ENCODE measurements at regions not wholly inside any gene's neighbourhood (a gene's known extent, or its start where the extent isn't known, plus 50 kb on each side); places are given as distances from the start of the nearest gene placed in this dataset.
"Not testable (repeated sequence)": the region's sequence is repeated elsewhere in the genome, so short reads cannot be mapped to it uniquely, and the experiment has no call there.

DNA sequence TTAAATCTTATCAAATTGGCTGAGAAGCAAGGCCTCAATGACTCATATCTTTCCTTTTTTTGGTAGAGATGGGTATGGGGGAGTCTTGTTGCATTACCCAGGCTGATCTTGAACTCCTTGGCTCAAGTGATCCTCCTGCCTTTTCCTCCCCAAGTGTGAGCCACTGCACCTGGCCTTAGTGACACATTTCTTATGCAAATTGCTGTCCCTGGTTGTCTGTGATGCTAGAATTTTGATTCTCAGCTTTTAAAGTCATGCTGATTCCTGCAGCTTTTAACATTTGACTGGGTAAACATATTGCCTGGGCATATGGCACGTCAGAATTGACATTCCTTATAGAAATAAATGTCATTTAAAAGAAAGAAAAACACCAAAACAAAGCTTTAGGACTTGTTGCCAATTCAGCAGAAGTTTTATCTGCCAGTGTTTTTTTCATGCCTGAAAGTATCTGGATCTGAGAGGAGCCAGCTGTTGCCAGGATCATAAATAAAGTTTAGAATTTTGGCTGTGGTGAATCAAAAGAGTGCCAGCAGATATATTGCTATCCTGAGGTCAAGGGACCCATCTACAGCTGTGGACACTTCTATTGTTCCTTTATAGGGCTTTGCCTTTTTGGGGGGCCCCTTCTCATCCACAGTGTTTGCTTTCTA, 446.7 kb upstream of the AMELY start:
- Histone ChIP-seq H3K4me1 (ENCODE audit: control insufficient read depth in 3 of 3, insufficient read depth in 2 of 3, low read depth in 1 of 3, low read length in 2 of 3) (no peaks in the 10 kb centered on the region), H3K27ac (ENCODE audit: low read depth in 1 of 3, low read length in 2 of 3) (no peak overlapping the region), H3K36me3 (ENCODE audit: control insufficient read depth in 3 of 3, insufficient read depth in 2 of 3, low read depth in 1 of 3, low read length in 3 of 3) (peaks cover 0 to 3% (median 3%) of the 10 kb centered on the region in 3 donors), H3K9me3 (ENCODE audit: control insufficient read depth in 2 of 2, insufficient read depth in 1 of 2, low read depth in 1 of 2, low read length in 1 of 2) (no peaks in the 10 kb centered on the region), H3K27me3 (ENCODE audit: control insufficient read depth in 3 of 3, insufficient read depth in 3 of 3, low read length in 3 of 3) (no peaks in the 10 kb centered on the region), H3K4me3 (ENCODE audit: low read depth in 1 of 3, low read length in 3 of 3) (no peak overlapping the region)
- FAIRE-seq = no peak
- DNase-seq = no peak
- 19 to 55% methylated on average over 1 of the region's 1 CpG; no CpG with 5 or more reads in 1 of the 3 donors for WGBS, 3 donors

DNA sequence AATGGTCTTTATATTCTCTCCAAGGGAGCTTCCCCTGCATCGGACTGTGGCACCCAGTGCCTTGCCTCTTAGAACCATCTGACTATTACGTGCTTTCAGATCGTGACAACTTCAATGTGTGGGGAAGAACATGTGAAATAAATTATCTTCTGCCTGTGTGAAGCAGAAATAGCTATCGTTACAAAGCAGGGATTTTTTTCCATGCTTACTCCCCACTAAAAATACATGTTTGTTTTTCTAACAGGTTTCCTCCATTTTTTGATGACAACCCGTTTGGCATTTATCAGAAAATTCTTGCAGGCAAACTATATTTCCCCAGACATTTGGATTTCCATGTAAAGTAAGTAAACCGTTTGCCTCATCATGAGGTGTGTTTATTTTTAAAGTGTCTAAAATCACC, 444.3 kb upstream of the AMELY start:
- H3K9me3 ChIP-seq (ENCODE audit: control insufficient read depth in 2 of 2, insufficient read depth in 1 of 2, low read depth in 1 of 2, low read length in 1 of 2); H3K36me3 ChIP-seq (ENCODE audit: control insufficient read depth in 3 of 3, insufficient read depth in 2 of 3, low read depth in 1 of 3, low read length in 3 of 3); FAIRE-seq; H3K4me1 ChIP-seq (ENCODE audit: control insufficient read depth in 3 of 3, insufficient read depth in 2 of 3, low read depth in 1 of 3, low read length in 2 of 3); DNase-seq; H3K27me3 ChIP-seq (ENCODE audit: control insufficient read depth in 3 of 3, insufficient read depth in 3 of 3, low read length in 3 of 3); H3K27ac ChIP-seq (ENCODE audit: low read depth in 1 of 3, low read length in 2 of 3); H3K4me3 ChIP-seq (ENCODE audit: low read depth in 1 of 3, low read length in 3 of 3): not testable (repeated sequence)
- 89 to 95% methylated on average over 6 of the region's 6 CpGs; no CpG with 5 or more reads in 1 of the 3 donors for WGBS, 3 donors

DNA sequence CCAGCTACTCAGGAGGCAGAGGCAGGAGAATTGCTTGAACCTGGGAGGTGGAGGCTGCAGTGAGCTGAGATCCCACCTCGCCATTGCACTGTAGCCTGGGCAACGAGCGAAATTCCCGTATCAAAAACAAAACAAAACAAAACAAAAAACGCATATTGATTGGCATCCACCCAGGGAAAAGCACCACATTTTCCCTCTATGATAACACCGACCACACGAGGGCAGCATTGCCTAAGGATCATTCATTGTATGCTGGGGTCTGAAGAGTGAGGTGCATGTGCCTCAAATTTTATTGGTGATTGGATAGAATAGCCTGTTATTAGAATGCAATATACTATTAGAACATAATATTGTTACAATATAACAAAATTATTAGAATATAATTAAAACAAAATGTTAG, 433.1 kb upstream of the AMELY start:
- 2 to 7% methylated on average over 7 of the region's 7 CpGs; no CpG with 5 or more reads in 1 of the 3 donors for WGBS, 3 donors
- no peaks in the 10 kb centered on the region for H3K36me3 ChIP-seq (ENCODE audit: control insufficient read depth in 3 of 3, insufficient read depth in 2 of 3, low read depth in 1 of 3, low read length in 3 of 3)
- FAIRE-seq (peak; percentile 49), DNase-seq (peak; percentile 36 to 38)
- H3K4me1 ChIP-seq (ENCODE audit: control insufficient read depth in 3 of 3, insufficient read depth in 2 of 3, low read depth in 1 of 3, low read length in 2 of 3) = no peaks in the 10 kb centered on the region
- H3K27me3 ChIP-seq (ENCODE audit: control insufficient read depth in 3 of 3, insufficient read depth in 3 of 3, low read length in 3 of 3) = no peaks in the 10 kb centered on the region
- no peak overlapping the region for H3K4me3 ChIP-seq (ENCODE audit: low read depth in 1 of 3, low read length in 3 of 3)
- H3K9me3 ChIP-seq (ENCODE audit: control insufficient read depth in 2 of 2, insufficient read depth in 1 of 2, low read depth in 1 of 2, low read length in 1 of 2) = no peaks in the 10 kb centered on the region
- no peak overlapping the region for H3K27ac ChIP-seq (ENCODE audit: low read depth in 1 of 3, low read length in 2 of 3)

DNA sequence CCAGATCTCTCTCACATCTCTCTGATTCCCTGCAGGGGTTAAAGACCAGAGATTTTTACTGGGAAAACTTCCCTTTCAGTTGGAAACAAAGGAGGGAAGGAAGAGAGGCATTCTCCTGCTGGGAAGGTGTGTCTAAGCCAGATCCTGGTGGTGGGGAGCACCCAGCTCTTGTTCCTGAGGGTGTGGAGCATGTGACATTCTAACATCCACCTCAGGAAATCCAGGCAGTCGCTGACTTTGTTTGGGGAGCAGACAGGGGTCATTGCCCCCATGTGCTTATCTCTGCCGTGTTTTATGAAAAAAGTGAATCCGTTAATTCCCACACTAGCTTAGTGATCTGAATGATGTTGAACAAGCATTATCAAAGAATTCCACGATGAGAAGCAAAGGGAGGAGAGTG, 431.7 kb upstream of the AMELY start:
- DNase-seq = no peak
- Histone ChIP-seq H3K9me3 (ENCODE audit: control insufficient read depth in 2 of 2, insufficient read depth in 1 of 2, low read depth in 1 of 2, low read length in 1 of 2) (no peaks in the 10 kb centered on the region), H3K36me3 (ENCODE audit: control insufficient read depth in 3 of 3, insufficient read depth in 2 of 3, low read depth in 1 of 3, low read length in 3 of 3) (no peaks in the 10 kb centered on the region), H3K4me3 (ENCODE audit: low read depth in 1 of 3, low read length in 3 of 3) (no peak overlapping the region), H3K27me3 (ENCODE audit: control insufficient read depth in 3 of 3, insufficient read depth in 3 of 3, low read length in 3 of 3) (no peaks in the 10 kb centered on the region), H3K4me1 (ENCODE audit: control insufficient read depth in 3 of 3, insufficient read depth in 2 of 3, low read depth in 1 of 3, low read length in 2 of 3) (no peaks in the 10 kb centered on the region), H3K27ac (ENCODE audit: low read depth in 1 of 3, low read length in 2 of 3) (no peak overlapping the region)
- whole genome bisulfite sequencing, 3 donors = 55 to 69% methylated on average over 4 of the region's 4 CpGs; no CpG with 5 or more reads in 1 of the 3 donors
- FAIRE-seq = no peak

DNA sequence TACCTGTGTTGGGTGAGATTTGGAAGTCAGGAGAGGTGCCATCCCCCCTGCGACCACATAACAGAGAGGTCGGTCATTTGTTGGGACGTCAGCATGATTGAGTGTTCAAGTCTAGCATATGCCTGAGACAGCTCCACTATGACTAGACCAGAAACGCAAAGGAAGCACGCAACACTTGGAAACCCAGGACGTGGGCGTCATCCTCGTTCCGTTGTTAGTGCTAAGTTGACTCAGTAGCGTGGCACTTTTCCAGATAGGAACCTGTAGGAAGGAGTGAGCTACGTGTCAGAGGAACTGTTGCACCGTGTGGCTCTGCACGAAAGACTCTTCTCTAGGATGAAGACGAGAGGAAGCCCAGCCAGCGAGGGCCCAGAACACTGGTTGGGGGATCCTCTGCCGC, 431.2 kb upstream of the AMELY start:
- not testable (repeated sequence) for DNase-seq; H3K4me1 ChIP-seq (ENCODE audit: control insufficient read depth in 3 of 3, insufficient read depth in 2 of 3, low read depth in 1 of 3, low read length in 2 of 3); H3K9me3 ChIP-seq (ENCODE audit: control insufficient read depth in 2 of 2, insufficient read depth in 1 of 2, low read depth in 1 of 2, low read length in 1 of 2); FAIRE-seq; H3K27me3 ChIP-seq (ENCODE audit: control insufficient read depth in 3 of 3, insufficient read depth in 3 of 3, low read length in 3 of 3); H3K4me3 ChIP-seq (ENCODE audit: low read depth in 1 of 3, low read length in 3 of 3); H3K36me3 ChIP-seq (ENCODE audit: control insufficient read depth in 3 of 3, insufficient read depth in 2 of 3, low read depth in 1 of 3, low read length in 3 of 3); H3K27ac ChIP-seq (ENCODE audit: low read depth in 1 of 3, low read length in 2 of 3)
- WGBS, 3 donors = 74 to 83% methylated on average over 12 to 16 of the region's 16 CpGs; no CpG with 5 or more reads in 1 of the 3 donors

DNA sequence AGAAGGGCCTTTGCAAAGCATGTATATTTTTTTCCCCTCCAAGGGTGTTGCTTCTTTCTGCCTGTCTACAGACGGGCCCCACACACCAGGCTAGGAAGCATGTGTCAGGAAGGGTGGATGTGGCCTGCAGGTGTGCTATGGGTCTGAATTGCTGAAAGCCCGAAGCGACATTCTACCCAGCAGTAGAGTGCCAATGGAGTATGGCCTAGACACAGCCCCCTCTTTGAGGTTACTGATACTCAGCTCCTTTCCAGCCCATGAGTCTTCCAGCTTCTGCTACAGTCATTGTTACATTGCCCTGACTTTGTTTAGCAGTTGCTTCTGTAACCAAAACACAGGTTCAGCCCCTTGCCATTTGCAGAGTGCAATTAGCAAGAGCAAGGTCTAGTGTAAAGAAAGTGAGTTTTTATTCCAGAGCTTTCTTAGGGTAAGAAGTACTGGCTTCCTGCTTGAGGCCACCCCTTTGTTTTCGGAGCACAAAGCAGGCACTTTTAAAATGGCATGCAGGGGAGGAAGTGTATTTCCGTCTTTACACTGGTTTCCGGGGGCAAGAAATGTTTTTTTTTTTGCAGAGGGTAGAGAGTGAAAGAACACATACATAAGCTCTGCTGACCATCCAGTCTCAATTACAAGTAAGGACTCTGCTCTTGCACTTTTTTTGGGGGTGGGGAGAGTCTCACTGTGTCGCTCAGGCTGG, 428.0 kb upstream of the AMELY start:
- no peak for FAIRE-seq

DNA sequence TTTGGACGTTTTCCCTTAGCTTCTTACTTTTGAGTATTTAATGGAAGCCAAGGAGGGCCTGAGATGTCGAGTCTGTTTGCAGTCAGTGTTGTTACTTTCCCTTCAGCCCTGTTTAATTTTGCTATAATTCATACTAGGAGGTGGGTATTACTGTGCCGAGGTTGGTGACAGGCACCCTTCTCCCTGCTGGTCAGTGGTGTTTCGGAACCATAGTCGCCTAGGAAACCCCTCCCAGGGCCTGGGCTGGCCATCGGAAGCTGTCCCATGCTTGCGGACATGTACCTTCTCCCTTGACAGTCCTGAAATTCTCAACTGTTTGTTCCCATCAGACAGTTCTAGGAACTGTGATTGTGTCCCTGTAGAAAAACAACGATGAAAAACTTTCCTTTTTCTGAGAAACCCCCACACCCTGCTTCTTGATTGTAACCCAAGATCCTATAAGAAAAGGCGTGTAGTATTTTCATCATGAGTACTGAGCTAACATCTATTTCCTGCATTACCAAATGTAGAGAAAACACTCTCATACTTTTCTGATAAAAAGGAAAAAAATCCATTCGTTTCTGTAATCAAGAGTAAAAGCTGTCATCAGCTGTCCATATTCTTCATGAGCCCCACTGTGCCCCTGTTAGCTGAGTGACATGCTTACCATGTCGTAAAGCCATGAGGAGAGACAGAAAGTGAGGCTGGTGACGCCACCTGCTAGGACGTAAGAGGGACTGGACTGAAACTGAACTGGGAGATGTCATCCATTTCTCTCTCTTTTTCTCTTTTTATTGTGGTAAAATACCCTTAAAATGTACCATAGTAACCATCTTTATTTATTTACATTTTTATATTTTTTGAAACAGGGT, 424.7 kb upstream of the AMELY start:
- FAIRE-seq (no peak), DNase-seq (no peak)
- no peaks in the 10 kb centered on the region for H3K4me1 ChIP-seq (ENCODE audit: control insufficient read depth in 3 of 3, insufficient read depth in 2 of 3, low read depth in 1 of 3, low read length in 2 of 3)
- no peak overlapping the region for H3K27ac ChIP-seq (ENCODE audit: low read depth in 1 of 3, low read length in 2 of 3)
- WGBS, 3 donors = 90 to 93% methylated on average over 13 of the region's 13 CpGs; no CpG with 5 or more reads in 1 of the 3 donors
- H3K27me3 ChIP-seq (ENCODE audit: control insufficient read depth in 3 of 3, insufficient read depth in 3 of 3, low read length in 3 of 3) = no peaks in the 10 kb centered on the region
- H3K9me3 ChIP-seq (ENCODE audit: control insufficient read depth in 2 of 2, insufficient read depth in 1 of 2, low read depth in 1 of 2, low read length in 1 of 2) = no peaks in the 10 kb centered on the region
- H3K36me3 ChIP-seq (ENCODE audit: control insufficient read depth in 3 of 3, insufficient read depth in 2 of 3, low read depth in 1 of 3, low read length in 3 of 3) = no peaks in the 10 kb centered on the region
- no peak overlapping the region for H3K4me3 ChIP-seq (ENCODE audit: low read depth in 1 of 3, low read length in 3 of 3)

More for the DNA sequence above, 428.0 kb upstream of the AMELY start:
- Histone ChIP-seq H3K4me1 (ENCODE audit: control insufficient read depth in 3 of 3, insufficient read depth in 2 of 3, low read depth in 1 of 3, low read length in 2 of 3) (no peaks in the 10 kb centered on the region), H3K27me3 (ENCODE audit: control insufficient read depth in 3 of 3, insufficient read depth in 3 of 3, low read length in 3 of 3) (no peaks in the 10 kb centered on the region), H3K9me3 (ENCODE audit: control insufficient read depth in 2 of 2, insufficient read depth in 1 of 2, low read depth in 1 of 2, low read length in 1 of 2) (no peaks in the 10 kb centered on the region), H3K27ac (ENCODE audit: low read depth in 1 of 3, low read length in 2 of 3) (peak overlapping the region in 1 of 3 donors; percentile 70), H3K36me3 (ENCODE audit: control insufficient read depth in 3 of 3, insufficient read depth in 2 of 3, low read depth in 1 of 3, low read length in 3 of 3) (no peaks in the 10 kb centered on the region), H3K4me3 (ENCODE audit: low read depth in 1 of 3, low read length in 3 of 3) (no peak overlapping the region)
- 59 to 85% methylated on average over 7 of the region's 7 CpGs; no CpG with 5 or more reads in 1 of the 3 donors for WGBS, 3 donors
- DNase-seq = peak in 1 of 2 donors; percentile 8

DNA sequence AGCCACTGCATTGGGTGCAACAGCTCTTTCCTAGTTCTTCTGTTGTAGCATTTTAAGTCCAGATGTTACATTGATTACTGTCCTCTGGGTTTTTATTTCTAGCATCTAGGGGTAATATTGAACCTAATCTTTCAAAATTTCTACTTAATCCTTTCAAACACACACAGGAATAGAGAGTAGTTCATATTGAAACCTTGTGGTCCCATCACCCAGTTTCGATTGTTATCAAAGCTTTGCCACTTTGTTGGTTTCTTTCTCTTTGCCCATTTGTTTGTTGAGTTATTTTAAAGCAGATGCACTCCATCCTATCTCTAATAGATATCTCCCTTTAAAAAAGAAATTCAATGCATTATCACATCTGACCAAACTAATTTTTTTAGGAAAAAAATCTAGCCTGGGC, 422.9 kb upstream of the AMELY start:
- Histone ChIP-seq H3K9me3 (ENCODE audit: control insufficient read depth in 2 of 2, insufficient read depth in 1 of 2, low read depth in 1 of 2, low read length in 1 of 2) (no peaks in the 10 kb centered on the region), H3K36me3 (ENCODE audit: control insufficient read depth in 3 of 3, insufficient read depth in 2 of 3, low read depth in 1 of 3, low read length in 3 of 3) (no peaks in the 10 kb centered on the region), H3K4me3 (ENCODE audit: low read depth in 1 of 3, low read length in 3 of 3) (no peak overlapping the region), H3K4me1 (ENCODE audit: control insufficient read depth in 3 of 3, insufficient read depth in 2 of 3, low read depth in 1 of 3, low read length in 2 of 3) (no peaks in the 10 kb centered on the region), H3K27me3 (ENCODE audit: control insufficient read depth in 3 of 3, insufficient read depth in 3 of 3, low read length in 3 of 3) (no peaks in the 10 kb centered on the region), H3K27ac (ENCODE audit: low read depth in 1 of 3, low read length in 2 of 3) (no peak overlapping the region)
- DNase-seq (no peak), FAIRE-seq (no peak)
- 86 to 94% methylated on average over 1 of the region's 1 CpG; no CpG with 5 or more reads in 1 of the 3 donors for WGBS, 3 donors
